ENCODE measurements at regions not wholly inside any gene's neighbourhood (a gene's known extent, or its start where the extent isn't known, plus 50 kb on each side); places are given as distances from the start of the nearest gene placed in this dataset.

DNA sequence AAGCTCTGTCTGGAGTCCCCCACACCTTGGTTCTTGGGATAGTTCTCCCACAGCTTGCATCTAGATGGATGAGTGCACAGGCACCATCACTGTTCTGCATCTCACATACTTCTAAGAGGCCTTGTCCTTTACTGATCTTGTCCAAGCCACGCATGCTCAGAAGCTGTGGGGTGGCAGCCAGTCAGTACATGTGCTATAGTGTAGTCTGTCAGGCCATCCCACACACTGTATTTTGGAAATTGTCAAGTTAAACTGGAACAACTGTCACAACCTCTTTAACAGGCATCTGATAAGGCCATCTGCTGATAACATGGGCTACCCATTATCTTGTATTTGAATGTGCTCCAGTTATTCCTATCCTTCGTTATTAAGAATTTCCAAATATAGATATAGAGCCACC is 296.5 kb upstream of the AZI2 start:
- no peak overlapping the region for H3K4me3 Mint-ChIP-seq
- no peaks in the 10 kb centered on the region for H3K27me3 Mint-ChIP-seq (ENCODE audit: low read depth)
- H3K9me3 Mint-ChIP-seq: no peaks in the 10 kb centered on the region
- no peaks in the 10 kb centered on the region for H3K36me3 Mint-ChIP-seq (ENCODE audit: low read depth)
- TF ChIP-seq, protein P1, sequence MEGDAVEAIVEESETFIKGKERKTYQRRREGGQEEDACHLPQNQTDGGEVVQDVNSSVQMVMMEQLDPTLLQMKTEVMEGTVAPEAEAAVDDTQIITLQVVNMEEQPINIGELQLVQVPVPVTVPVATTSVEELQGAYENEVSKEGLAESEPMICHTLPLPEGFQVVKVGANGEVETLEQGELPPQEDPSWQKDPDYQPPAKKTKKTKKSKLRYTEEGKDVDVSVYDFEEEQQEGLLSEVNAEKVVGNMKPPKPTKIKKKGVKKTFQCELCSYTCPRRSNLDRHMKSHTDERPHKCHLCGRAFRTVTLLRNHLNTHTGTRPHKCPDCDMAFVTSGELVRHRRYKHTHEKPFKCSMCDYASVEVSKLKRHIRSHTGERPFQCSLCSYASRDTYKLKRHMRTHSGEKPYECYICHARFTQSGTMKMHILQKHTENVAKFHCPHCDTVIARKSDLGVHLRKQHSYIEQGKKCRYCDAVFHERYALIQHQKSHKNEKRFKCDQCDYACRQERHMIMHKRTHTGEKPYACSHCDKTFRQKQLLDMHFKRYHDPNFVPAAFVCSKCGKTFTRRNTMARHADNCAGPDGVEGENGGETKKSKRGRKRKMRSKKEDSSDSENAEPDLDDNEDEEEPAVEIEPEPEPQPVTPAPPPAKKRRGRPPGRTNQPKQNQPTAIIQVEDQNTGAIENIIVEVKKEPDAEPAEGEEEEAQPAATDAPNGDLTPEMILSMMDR (conservative IDR thresholded peaks at IDR 0.05): no peak
- no peaks in the 10 kb centered on the region for H3K4me1 Mint-ChIP-seq
- no peak overlapping the region for H3K27ac Mint-ChIP-seq (ENCODE audit: unreplicated experiment)
- no peak for DNase-seq (ENCODE audit: low read depth, low spot score)

GRCh38 chr3:28646435-28646834 is 297.8 kb upstream of the AZI2 start:
- TF ChIP-seq, protein P1 (conservative IDR thresholded peaks at IDR 0.05): no peak
- no peak for DNase-seq (ENCODE audit: low read depth, low spot score)
- Mint-ChIP-seq H3K27ac (ENCODE audit: unreplicated experiment) (no peak overlapping the region), H3K36me3 (ENCODE audit: low read depth) (no peaks in the 10 kb centered on the region), H3K9me3 (no peaks in the 10 kb centered on the region), H3K4me3 (no peak overlapping the region), H3K4me1 (no peaks in the 10 kb centered on the region), H3K27me3 (ENCODE audit: low read depth) (no peaks in the 10 kb centered on the region)

GRCh38 chr3:28649266-28649665 is 300.6 kb upstream of the AZI2 start:
- H3K27me3 Mint-ChIP-seq (ENCODE audit: low read depth): no peaks in the 10 kb centered on the region
- H3K9me3 Mint-ChIP-seq: no peaks in the 10 kb centered on the region
- no peak overlapping the region for H3K4me3 Mint-ChIP-seq
- no peaks in the 10 kb centered on the region for H3K36me3 Mint-ChIP-seq (ENCODE audit: low read depth)
- DNase-seq (ENCODE audit: low read depth, low spot score): no peak
- H3K4me1 Mint-ChIP-seq: no peaks in the 10 kb centered on the region
- peak overlapping the region; percentile 38 for H3K27ac Mint-ChIP-seq (ENCODE audit: unreplicated experiment)
- TF ChIP-seq, protein P1 (conservative IDR thresholded peaks at IDR 0.05): no peak

- Mint-ChIP-seq H3K36me3 (ENCODE audit: low read depth) (no peaks in the 10 kb centered on the region), H3K27ac (ENCODE audit: unreplicated experiment) (no peak overlapping the region), H3K27me3 (ENCODE audit: low read depth) (no peaks in the 10 kb centered on the region), H3K9me3 (peaks cover 3% of the 10 kb centered on the region), H3K4me3 (no peak overlapping the region), H3K4me1 (no peaks in the 10 kb centered on the region)
- DNase-seq (ENCODE audit: low read depth, low spot score): no peak
- TF ChIP-seq, protein P1 (conservative IDR thresholded peaks at IDR 0.05): no peak
Observed at GRCh38 chr3:28651159-28651558, 302.5 kb upstream of the AZI2 start.

DNA sequence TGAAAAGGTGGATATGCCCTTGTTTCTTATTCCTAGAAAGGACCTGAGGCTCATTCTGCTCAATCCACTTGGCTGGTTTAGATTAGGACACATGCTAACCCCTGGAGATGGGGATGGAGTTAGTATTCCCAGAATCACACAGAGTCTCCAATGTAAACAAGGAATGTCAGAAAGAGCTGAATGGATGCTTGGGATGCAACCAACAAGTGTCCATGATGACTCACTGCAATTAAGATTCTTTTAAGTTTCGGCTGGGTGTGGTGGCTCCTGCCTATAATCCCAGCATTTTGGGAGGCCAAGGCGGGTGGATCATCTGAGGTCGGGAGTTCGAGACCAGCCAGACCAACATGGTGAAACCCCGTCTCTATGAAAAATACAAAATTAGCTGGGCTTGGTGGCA is 315.5 kb upstream of the AZI2 start:
- no peak overlapping the region for H3K4me3 Mint-ChIP-seq
- H3K36me3 Mint-ChIP-seq (ENCODE audit: low read depth): no peaks in the 10 kb centered on the region
- no peak overlapping the region for H3K27ac Mint-ChIP-seq (ENCODE audit: unreplicated experiment)
- no peaks in the 10 kb centered on the region for H3K27me3 Mint-ChIP-seq (ENCODE audit: low read depth)
- H3K9me3 Mint-ChIP-seq: peaks cover 7% of the 10 kb centered on the region
- TF ChIP-seq, protein P1 (conservative IDR thresholded peaks at IDR 0.05): no peak
- peaks cover 8% of the 10 kb centered on the region for H3K4me1 Mint-ChIP-seq
- no peak for DNase-seq (ENCODE audit: low read depth, low spot score)
